ENCODE measurements at regions not wholly inside any gene's neighbourhood (a gene's known extent, or its start where the extent isn't known, plus 50 kb on each side); places are given as distances from the start of the nearest gene placed in this dataset.

GRCh38 chr1:177351361-177352108 is 180.8 kb downstream of the BRINP2 start:
- DNase-seq (ENCODE audit: low read depth, low spot score): no peak
- POLR2A ChIA-PET: no interaction called here
- CTCF ChIA-PET: no interaction called here

GRCh38 chr1:177346790-177347359 is 176.1 kb downstream of the BRINP2 start:
- DNase-seq (ENCODE audit: low read depth, low spot score) (no peak), ATAC-seq (no peak)
- Histone ChIP-seq H3K9me3 (ENCODE audit: control insufficient read depth, insufficient read depth, low read depth, low read length) (no peaks in the 10 kb centered on the region), H3K27ac (ENCODE audit: low read length) (no peak overlapping the region), H3K27me3 (ENCODE audit: control insufficient read depth, insufficient read depth, low read length) (no peaks in the 10 kb centered on the region), H3K4me1 (ENCODE audit: control insufficient read depth, insufficient read depth, low read length) (no peaks in the 10 kb centered on the region), H3K4me3 (ENCODE audit: low read depth in 2 of 2, low read length in 2 of 2) (no peak overlapping the region), H3K36me3 (ENCODE audit: control insufficient read depth, insufficient read depth, low read length) (no peaks in the 10 kb centered on the region)
- no TSS peak for BruUV-seq (replicated peaks)
- ChIA-PET CTCF (no interaction called here), POLR2A (no interaction called here)
- in situ Hi-C loops (cut with HindIII; ENCODE audit: low pct_unique_long_range_greater_than_20kb, low sequenced_read_pairs) (no loop called here), intact Hi-C loops (cut with micrococcal nuclease; ENCODE audit: unreplicated experiment) (no loop called here)
- TF ChIP-seq TCF7L2 (IDR thresholded peaks at IDR 0.05; ENCODE audit: low read depth, low read length): no peak
- TF ChIP-seq POLR2AphosphoS5 (IDR thresholded peaks at IDR 0.05; ENCODE audit: low read depth, low read length): no peak
- no peak for TF ChIP-seq SIN3A (IDR thresholded peaks at IDR 0.05; ENCODE audit: borderline replicate concordance, insufficient read depth, low read depth, low read length)
- no peak for TF ChIP-seq REST (IDR thresholded peaks at IDR 0.05; ENCODE audit: insufficient read depth in 1 of 2, low read depth in 2 of 2, low read length in 1 of 2)
- TF ChIP-seq CTCF (IDR thresholded peaks at IDR 0.05): no peak

More at GRCh38 chr1:177351361-177352108, 180.8 kb downstream of the BRINP2 start:
- H3K27ac ChIP-seq (ENCODE audit: low read length): no peak overlapping the region
- no TSS peak for BruUV-seq (replicated peaks)
- H3K27me3 ChIP-seq (ENCODE audit: control insufficient read depth, insufficient read depth, low read length): no peaks in the 10 kb centered on the region
- ATAC-seq: no peak
- H3K4me3 ChIP-seq (ENCODE audit: low read depth in 2 of 2, low read length in 2 of 2): no peak overlapping the region
- in situ Hi-C loops (cut with HindIII; ENCODE audit: low pct_unique_long_range_greater_than_20kb, low sequenced_read_pairs): no loop called here
- no peaks in the 10 kb centered on the region for H3K9me3 ChIP-seq (ENCODE audit: control insufficient read depth, insufficient read depth, low read depth, low read length)
- TF ChIP-seq SIN3A (IDR thresholded peaks at IDR 0.05; ENCODE audit: borderline replicate concordance, insufficient read depth, low read depth, low read length): no peak
- no peak for TF ChIP-seq REST (IDR thresholded peaks at IDR 0.05; ENCODE audit: insufficient read depth in 1 of 2, low read depth in 2 of 2, low read length in 1 of 2)
- no peak for TF ChIP-seq CTCF (IDR thresholded peaks at IDR 0.05)
- TF ChIP-seq TCF7L2 (IDR thresholded peaks at IDR 0.05; ENCODE audit: low read depth, low read length): no peak
- TF ChIP-seq POLR2AphosphoS5 (IDR thresholded peaks at IDR 0.05; ENCODE audit: low read depth, low read length): no peak
- H3K36me3 ChIP-seq (ENCODE audit: control insufficient read depth, insufficient read depth, low read length): no peaks in the 10 kb centered on the region
- intact Hi-C loops (cut with micrococcal nuclease; ENCODE audit: unreplicated experiment): no loop called here
- H3K4me1 ChIP-seq (ENCODE audit: control insufficient read depth, insufficient read depth, low read length): no peaks in the 10 kb centered on the region

Measured in Panc1 (cell line).